A673 (cell line): ENCODE measurements at regions not wholly inside any gene's neighbourhood (a gene's known extent, or its start where the extent isn't known, plus 50 kb on each side); places are given as distances from the start of the nearest gene placed in this dataset.
"Not testable (repeated sequence)": the region's sequence is repeated elsewhere in the genome, so short reads cannot be mapped to it uniquely, and the experiment has no call there.

ENCODE experiments used
- EZH2 ChIP-seq: fragments of 200-600 bp; sonication (generic); IDR thresholded peaks from 2 replicates; pipeline ENCODE4 v1.6.1; 2017; ENCODE audit warnings: borderline replicate concordance, low read depth, mild to moderate bottlenecking, mixed read lengths, antibody characterized with exemption, low read length; ENCODE audit not compliant: poor library complexity, severe bottlenecking
- TF ChIP-seq, protein P1 (sequence below): fragments of 300-800, 200-600 bp; sonication (generic); conservative IDR thresholded peaks from 2 replicates; pipeline ENCODE4 v1.5.1; 2017; ENCODE audit warnings: low read depth, mild to moderate bottlenecking, antibody characterized with exemption, low read length, moderate library complexity, mixed read lengths

DNA sequence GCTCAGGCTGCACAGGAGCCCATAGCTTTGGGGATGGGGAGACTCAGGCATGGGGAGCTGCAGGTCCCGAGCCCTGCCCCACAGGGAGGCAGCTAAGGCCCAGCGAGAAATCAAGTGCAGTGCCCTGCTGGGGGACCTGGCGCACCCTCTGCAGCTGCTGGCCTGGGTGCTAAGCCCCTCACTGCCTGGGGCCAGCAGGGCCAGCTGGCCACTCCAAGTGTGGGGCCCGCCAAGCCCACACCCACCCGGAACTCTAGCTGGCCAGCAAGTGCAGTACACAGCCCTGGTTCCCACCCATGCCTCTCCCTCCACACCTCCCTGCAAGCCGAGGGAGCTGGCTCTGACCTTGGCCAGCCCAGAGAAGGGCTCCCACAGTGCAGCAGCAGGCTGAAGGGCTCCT lies 268.7 kb upstream of the LRRC4C start:
- TF ChIP-seq, protein P1, sequence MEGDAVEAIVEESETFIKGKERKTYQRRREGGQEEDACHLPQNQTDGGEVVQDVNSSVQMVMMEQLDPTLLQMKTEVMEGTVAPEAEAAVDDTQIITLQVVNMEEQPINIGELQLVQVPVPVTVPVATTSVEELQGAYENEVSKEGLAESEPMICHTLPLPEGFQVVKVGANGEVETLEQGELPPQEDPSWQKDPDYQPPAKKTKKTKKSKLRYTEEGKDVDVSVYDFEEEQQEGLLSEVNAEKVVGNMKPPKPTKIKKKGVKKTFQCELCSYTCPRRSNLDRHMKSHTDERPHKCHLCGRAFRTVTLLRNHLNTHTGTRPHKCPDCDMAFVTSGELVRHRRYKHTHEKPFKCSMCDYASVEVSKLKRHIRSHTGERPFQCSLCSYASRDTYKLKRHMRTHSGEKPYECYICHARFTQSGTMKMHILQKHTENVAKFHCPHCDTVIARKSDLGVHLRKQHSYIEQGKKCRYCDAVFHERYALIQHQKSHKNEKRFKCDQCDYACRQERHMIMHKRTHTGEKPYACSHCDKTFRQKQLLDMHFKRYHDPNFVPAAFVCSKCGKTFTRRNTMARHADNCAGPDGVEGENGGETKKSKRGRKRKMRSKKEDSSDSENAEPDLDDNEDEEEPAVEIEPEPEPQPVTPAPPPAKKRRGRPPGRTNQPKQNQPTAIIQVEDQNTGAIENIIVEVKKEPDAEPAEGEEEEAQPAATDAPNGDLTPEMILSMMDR = not testable (repeated sequence)
- not testable (repeated sequence) for TF ChIP-seq EZH2
